Fibroblast of villous mesenchyme (primary cell): ENCODE measurements at regions not wholly inside any gene's neighbourhood (a gene's known extent, or its start where the extent isn't known, plus 50 kb on each side); places are given as distances from the start of the nearest gene placed in this dataset.

ENCODE experiments used
- DNase-seq: peaks from one replicate; pipeline ENCODE4 v3.0.0-alpha.2; 2010; ENCODE audit warnings: low read depth
- H3K4me3 ChIP-seq: 2 replicates; pipeline ENCODE4 v1.5.1; 2011; ENCODE audit warnings: low read depth, mild to moderate bottlenecking, low read length
- TF ChIP-seq, protein P1 (sequence below): IDR thresholded peaks from 2 replicates; pipeline ENCODE4 v1.5.1; 2012; ENCODE audit warnings: low read depth, mild to moderate bottlenecking, low read length; ENCODE audit not compliant: insufficient read depth

DNA sequence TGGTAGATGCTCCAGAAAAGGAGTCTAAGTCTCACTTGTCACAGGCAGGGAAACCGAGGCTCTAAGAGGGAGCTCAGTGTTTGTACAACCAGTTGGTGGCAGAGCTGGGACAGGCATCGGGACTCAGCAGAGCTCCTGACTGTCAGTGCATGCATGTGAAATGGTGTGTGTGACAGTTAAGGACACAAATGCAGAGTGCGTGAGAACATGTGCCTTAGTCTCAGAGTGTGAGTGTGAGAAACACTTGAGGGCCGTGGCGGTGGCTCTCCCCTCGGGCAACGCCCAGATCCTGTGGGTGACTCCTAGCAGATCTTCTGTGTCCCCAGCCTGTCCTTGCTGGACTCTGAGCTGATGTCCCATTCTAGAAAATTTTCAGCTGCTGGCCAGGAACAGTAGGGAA lies 362.6 kb downstream of the MATN1 start:
- no peak for DNase-seq
- TF ChIP-seq, protein P1, sequence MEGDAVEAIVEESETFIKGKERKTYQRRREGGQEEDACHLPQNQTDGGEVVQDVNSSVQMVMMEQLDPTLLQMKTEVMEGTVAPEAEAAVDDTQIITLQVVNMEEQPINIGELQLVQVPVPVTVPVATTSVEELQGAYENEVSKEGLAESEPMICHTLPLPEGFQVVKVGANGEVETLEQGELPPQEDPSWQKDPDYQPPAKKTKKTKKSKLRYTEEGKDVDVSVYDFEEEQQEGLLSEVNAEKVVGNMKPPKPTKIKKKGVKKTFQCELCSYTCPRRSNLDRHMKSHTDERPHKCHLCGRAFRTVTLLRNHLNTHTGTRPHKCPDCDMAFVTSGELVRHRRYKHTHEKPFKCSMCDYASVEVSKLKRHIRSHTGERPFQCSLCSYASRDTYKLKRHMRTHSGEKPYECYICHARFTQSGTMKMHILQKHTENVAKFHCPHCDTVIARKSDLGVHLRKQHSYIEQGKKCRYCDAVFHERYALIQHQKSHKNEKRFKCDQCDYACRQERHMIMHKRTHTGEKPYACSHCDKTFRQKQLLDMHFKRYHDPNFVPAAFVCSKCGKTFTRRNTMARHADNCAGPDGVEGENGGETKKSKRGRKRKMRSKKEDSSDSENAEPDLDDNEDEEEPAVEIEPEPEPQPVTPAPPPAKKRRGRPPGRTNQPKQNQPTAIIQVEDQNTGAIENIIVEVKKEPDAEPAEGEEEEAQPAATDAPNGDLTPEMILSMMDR = no peak
- H3K4me3 ChIP-seq = no peak overlapping the region

- DNase-seq = no peak
- TF ChIP-seq, protein P1 = no peak
- no peak overlapping the region for H3K4me3 ChIP-seq
Observed at GRCh38 chr1:30360281-30360680, 363.1 kb downstream of the MATN1 start.

DNA sequence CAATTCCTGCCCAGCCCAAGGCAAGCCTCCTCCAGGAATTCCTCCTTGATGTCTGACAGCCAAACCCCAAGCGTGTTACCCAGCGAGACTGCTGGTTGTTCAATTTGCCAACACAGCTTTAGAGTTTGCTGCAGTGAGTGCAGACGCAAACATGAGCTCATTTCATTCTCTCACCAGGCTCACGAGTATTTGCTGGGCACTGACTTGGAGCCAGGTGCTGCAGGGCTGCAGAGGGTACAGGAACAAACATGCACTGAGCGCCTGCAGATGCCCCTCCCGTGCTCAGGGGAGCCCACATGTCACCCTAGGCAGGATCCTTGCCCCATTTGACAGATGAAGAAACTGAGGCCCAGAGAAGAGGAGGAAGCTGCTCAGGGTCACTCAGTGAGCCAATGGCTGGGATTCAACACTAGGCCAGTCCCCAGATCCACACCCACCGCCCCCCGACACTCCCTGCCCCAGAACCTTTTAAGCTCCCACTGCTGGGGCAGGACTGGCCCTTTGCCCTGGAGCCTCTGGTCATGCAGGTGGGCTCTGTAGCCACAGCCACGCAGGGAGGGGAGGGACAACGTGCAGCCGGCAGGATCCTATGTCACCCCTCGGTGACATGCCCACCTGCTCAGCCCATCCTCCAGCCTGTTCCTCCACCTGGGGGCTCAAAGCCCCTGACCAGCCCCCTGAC lies 363.7 kb downstream of the MATN1 start:
- H3K4me3 ChIP-seq = no peak overlapping the region
- DNase-seq = no peak
- TF ChIP-seq, protein P1 = no peak

GRCh38 chr1:30358500-30358899 lies 364.9 kb downstream of the MATN1 start:
- TF ChIP-seq, protein P1 = no peak
- no peak overlapping the region for H3K4me3 ChIP-seq
- no peak for DNase-seq

- no peak overlapping the region for H3K4me3 ChIP-seq
- no peak for DNase-seq
- TF ChIP-seq, protein P1 = no peak
Observed at GRCh38 chr1:30356839-30357238, 366.5 kb downstream of the MATN1 start.

DNA sequence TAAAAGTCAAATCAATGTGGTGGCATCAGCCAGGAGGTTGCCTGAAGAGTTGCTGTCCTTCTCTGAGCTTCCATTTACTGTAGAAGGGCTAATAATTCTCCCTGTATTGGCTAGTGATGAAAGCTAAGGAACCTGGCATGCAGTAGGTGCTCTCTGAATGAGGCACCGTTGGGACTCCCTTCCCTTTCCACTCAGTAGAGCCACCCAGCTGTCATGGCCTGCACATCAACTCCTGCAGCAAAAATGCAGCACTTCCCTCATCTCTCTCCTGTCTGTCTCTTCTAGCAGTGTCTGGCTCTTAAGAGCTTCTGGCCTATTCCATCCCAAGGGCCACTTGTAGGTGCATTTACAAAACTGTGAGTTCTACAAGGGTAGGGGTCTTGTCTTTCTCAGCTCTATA lies 369.0 kb downstream of the MATN1 start:
- no peak for DNase-seq
- H3K4me3 ChIP-seq = no peak overlapping the region
- TF ChIP-seq, protein P1 = no peak

DNA sequence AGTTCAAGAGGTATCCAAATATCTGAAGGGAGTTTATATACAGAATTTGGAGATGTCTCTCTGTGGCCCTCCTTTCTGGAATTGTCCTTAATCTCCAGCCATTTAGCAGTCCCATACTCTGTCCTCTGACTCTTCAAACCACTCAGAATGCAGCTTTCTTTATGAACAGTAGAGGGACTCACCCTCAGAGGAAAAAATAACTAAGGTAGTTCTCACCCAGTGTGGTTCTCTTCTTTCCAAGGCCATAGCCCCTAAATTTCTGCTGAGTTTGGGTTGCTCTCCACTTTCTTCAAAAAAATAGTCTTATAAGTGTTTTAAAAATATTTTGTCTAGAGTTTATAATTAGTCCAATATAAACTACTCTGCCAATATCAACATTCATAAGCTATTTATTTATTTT lies 369.7 kb downstream of the MATN1 start:
- TF ChIP-seq, protein P1 = no peak
- H3K4me3 ChIP-seq = no peak overlapping the region
- no peak for DNase-seq
